Smooth muscle cell (in vitro differentiated cells): ENCODE measurements at regions not wholly inside any gene's neighbourhood (a gene's known extent, or its start where the extent isn't known, plus 50 kb on each side); places are given as distances from the start of the nearest gene placed in this dataset.
A peak's percentile ranks its signal among the peaks of the same experiment; 100 is the strongest.

Experiments
- DNase-seq: peaks from one replicate; lab custom pipeline; 2025; ENCODE audit not compliant: unreplicated experiment; lab: John Stamatoyannopoulos, UW
- H2AFZ ChIP-seq: fragments of 200-600 bp; sonication (generic); 2 replicates; pipeline ENCODE4 v1.6.0; 2016; ENCODE audit warnings: antibody characterized with exemption, low read depth, mild to moderate bottlenecking
- H3F3A ChIP-seq: fragments of 200-600 bp; sonication (generic); 2 replicates; pipeline ENCODE4 v1.6.0; 2017; ENCODE audit warnings: antibody characterized with exemption, low read depth
- H3K27ac ChIP-seq: fragments of 200-600 bp; sonication (generic); 2 replicates; pipeline ENCODE4 v1.5.1; 2016; ENCODE audit warnings: low read depth, mild to moderate bottlenecking
- H3K27me3 ChIP-seq: fragments of 200-600 bp; sonication (generic); 2 replicates; pipeline ENCODE4 v1.6.1; 2016; ENCODE audit warnings: low read depth, mild to moderate bottlenecking
- H3K36me3 ChIP-seq: fragments of 200-600 bp; sonication (generic); 2 replicates; pipeline ENCODE4 v1.5.1; 2016; ENCODE audit warnings: low read depth
- H3K4me1 ChIP-seq: fragments of 200-600 bp; sonication (generic); 2 replicates; pipeline ENCODE4 v1.5.1; 2016; ENCODE audit warnings: low read depth
- H3K4me2 ChIP-seq: fragments of 200-600 bp; sonication (generic); 2 replicates; pipeline ENCODE4 v1.6.0; 2016; ENCODE audit warnings: mild to moderate bottlenecking
- H3K4me3 ChIP-seq: fragments of 200-600 bp; sonication (generic); 2 replicates; pipeline ENCODE4 v1.5.1; 2016; ENCODE audit warnings: mild to moderate bottlenecking
- H3K79me2 ChIP-seq: fragments of 200-600 bp; sonication (generic); 2 replicates; pipeline ENCODE4 v1.6.0; 2016; ENCODE audit warnings: low read depth, mild to moderate bottlenecking
- H3K9ac ChIP-seq: fragments of 200-600 bp; sonication (generic); 2 replicates; pipeline ENCODE4 v1.6.0; 2016; ENCODE audit warnings: low read depth
- H3K9me3 ChIP-seq: fragments of 200-600 bp; sonication (generic); replicated peaks from 2 replicates; pipeline ENCODE4 v1.5.1; 2016; ENCODE audit warnings: low read depth
- H4K20me1 ChIP-seq: fragments of 200-600 bp; sonication (generic); 2 replicates; pipeline ENCODE4 v1.6.0; 2016; ENCODE audit warnings: low read depth
- WGBS: methylation state at CpG from one replicate; pipeline ENCODE4 v1.1.7; 2016; ENCODE audit warnings: low lambda C conversion rate; 5-methylcytosine and 5-hydroxymethylcytosine counted together
- TF ChIP-seq, protein P1 (sequence below): fragments of 200-600 bp; sonication (generic); IDR thresholded peaks from 2 replicates; pipeline ENCODE4 v1.5.1; 2017; ENCODE audit warnings: borderline replicate concordance, mild to moderate bottlenecking, antibody characterized with exemption; ENCODE audit not compliant: insufficient read depth, poor library complexity, severe bottlenecking

DNA sequence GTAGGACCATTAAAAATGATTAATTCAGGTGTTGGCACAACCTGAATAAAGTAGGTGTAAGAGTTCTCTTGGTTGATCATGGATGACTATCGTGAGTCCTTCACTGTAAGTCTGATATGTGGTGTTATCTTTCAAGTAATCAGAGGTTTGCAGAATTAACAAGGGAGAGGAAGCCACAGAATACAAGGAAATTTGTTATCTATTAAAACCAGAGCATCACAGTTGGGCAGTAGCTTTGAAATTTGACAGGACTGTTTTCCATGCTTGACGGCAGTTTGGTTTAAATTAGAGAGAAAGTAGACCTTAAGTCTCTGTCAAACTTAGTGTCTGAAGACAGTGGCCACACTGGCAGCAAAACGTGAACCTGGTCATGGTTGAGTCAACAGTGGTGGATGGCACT lies 139.5 kb upstream of the KCNK2 start:
- Histone ChIP-seq H3K27ac (no peak overlapping the region), H3K27me3 (no peaks in the 10 kb centered on the region), H3K9ac (no peak overlapping the region), H3K36me3 (no peaks in the 10 kb centered on the region), H2AFZ (no peak overlapping the region), H3K4me2 (no peak overlapping the region), H3K4me3 (no peak overlapping the region), H3F3A (no peaks in the 10 kb centered on the region), H3K79me2 (no peaks in the 10 kb centered on the region), H3K4me1 (no peaks in the 10 kb centered on the region), H3K9me3 (no peaks in the 10 kb centered on the region), H4K20me1 (no peaks in the 10 kb centered on the region)
- 90% methylated on average over 3 of the region's 3 CpGs for WGBS
- no peak for DNase-seq
- TF ChIP-seq, protein P1, sequence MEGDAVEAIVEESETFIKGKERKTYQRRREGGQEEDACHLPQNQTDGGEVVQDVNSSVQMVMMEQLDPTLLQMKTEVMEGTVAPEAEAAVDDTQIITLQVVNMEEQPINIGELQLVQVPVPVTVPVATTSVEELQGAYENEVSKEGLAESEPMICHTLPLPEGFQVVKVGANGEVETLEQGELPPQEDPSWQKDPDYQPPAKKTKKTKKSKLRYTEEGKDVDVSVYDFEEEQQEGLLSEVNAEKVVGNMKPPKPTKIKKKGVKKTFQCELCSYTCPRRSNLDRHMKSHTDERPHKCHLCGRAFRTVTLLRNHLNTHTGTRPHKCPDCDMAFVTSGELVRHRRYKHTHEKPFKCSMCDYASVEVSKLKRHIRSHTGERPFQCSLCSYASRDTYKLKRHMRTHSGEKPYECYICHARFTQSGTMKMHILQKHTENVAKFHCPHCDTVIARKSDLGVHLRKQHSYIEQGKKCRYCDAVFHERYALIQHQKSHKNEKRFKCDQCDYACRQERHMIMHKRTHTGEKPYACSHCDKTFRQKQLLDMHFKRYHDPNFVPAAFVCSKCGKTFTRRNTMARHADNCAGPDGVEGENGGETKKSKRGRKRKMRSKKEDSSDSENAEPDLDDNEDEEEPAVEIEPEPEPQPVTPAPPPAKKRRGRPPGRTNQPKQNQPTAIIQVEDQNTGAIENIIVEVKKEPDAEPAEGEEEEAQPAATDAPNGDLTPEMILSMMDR = no peak

DNA sequence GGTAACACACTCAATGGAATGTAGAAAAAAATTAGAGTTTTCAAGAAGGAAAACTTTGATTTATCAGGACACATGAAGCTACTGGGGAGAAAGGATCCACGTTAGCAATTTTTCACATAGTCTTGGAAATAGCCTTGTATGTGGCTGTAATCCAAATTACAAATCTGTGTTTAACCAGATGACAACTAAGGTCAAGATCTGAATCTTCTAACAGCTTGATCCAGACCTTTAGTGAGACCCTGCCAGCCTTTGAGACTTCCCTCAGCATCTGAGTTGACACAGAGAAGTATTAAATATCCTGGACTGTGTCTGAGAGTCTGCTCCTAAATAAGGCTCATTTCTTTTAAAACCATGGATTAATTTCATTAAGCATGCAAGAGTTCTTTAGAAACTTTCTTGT lies 135.9 kb upstream of the KCNK2 start:
- no peak overlapping the region for H3K4me3 ChIP-seq
- H4K20me1 ChIP-seq = no peaks in the 10 kb centered on the region
- H3F3A ChIP-seq = no peaks in the 10 kb centered on the region
- H3K27me3 ChIP-seq = no peaks in the 10 kb centered on the region
- no peak overlapping the region for H3K9ac ChIP-seq
- 100% methylated on average over 1 of the region's 1 CpG for WGBS
- H3K9me3 ChIP-seq = no peaks in the 10 kb centered on the region
- H3K79me2 ChIP-seq = no peaks in the 10 kb centered on the region
- TF ChIP-seq, protein P1 = no peak
- no peak overlapping the region for H3K4me2 ChIP-seq
- no peak for DNase-seq
- no peaks in the 10 kb centered on the region for H3K4me1 ChIP-seq
- no peaks in the 10 kb centered on the region for H3K36me3 ChIP-seq
- H3K27ac ChIP-seq = no peak overlapping the region
- no peak overlapping the region for H2AFZ ChIP-seq

DNA sequence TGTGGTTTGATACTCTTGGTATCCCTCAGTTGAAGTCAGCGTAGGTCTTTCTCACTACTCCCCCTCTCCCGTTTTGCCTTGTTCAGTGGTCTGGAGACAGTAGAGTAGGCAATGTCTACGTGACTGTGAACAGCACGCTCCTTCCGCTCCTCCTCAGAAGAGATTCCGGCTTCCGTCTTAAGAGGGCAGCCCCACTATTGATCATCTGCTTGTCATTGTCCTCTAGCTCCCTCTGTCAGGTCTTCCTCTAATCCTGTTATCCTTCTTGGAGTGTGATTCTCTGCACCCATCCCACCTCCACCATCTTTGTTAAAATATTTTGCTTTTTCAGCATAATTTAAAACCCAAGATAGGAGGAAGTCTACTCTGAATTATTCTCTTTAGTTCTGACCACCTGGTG lies 129.9 kb upstream of the KCNK2 start:
- Histone ChIP-seq H3K4me1 (no peaks in the 10 kb centered on the region), H3K4me3 (no peak overlapping the region), H3K9ac (no peak overlapping the region), H3K27me3 (no peaks in the 10 kb centered on the region), H2AFZ (peak overlapping the region; percentile 26), H3K79me2 (no peaks in the 10 kb centered on the region), H3K36me3 (no peaks in the 10 kb centered on the region), H3K9me3 (no peaks in the 10 kb centered on the region), H3K4me2 (no peak overlapping the region), H3K27ac (no peak overlapping the region), H3F3A (no peaks in the 10 kb centered on the region), H4K20me1 (no peaks in the 10 kb centered on the region)
- TF ChIP-seq, protein P1 = no peak
- no peak for DNase-seq
- 54% methylated on average over 7 of the region's 7 CpGs for WGBS

DNA sequence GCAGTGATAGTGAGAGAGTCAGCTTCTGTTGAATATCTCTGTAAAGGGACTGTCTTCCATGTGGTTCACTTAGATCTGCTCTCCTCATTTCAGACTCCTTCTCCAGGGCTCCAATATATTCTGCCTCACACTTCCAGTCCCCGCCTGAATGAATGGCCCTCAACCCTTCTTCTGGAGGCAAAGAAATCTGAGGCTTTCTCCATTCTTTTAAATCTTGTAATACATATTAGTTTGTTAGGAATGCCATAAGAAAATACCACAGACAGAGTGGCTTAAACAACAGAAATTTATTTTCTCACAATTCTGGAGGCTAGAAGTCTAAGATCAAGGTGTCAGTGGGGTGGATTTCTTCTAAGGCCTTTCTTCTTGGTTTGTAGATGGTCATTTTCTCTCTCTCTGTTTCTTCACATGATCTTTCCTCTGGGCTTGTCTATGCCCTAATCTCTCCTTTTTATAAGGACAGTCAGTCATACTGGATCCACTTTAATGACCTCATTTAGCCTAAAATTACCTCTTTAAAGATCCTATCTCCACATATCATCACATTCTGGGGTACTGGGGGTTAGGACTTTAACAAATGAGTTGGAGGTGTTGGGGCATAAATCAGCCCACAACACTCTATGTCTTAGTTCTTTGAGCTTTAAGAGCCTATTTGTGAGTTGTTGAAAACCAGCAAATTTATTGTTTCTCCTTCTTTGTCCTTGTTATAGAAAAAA lies 128.5 kb upstream of the KCNK2 start:
- Histone ChIP-seq H3K9ac (no peak overlapping the region), H3K27ac (no peak overlapping the region), H3K27me3 (no peaks in the 10 kb centered on the region), H3K9me3 (no peaks in the 10 kb centered on the region), H3K4me2 (no peak overlapping the region), H3K79me2 (no peaks in the 10 kb centered on the region), H2AFZ (no peak overlapping the region), H3K4me3 (no peak overlapping the region), H3K4me1 (no peaks in the 10 kb centered on the region), H4K20me1 (no peaks in the 10 kb centered on the region), H3K36me3 (no peaks in the 10 kb centered on the region), H3F3A (no peaks in the 10 kb centered on the region)
- no peak for DNase-seq
- TF ChIP-seq, protein P1 = no peak
- 71% methylated on average over 1 of the region's 1 CpG for WGBS
